ENCODE measurements at regions not wholly inside any gene's neighbourhood (a gene's known extent, or its start where the extent isn't known, plus 50 kb on each side); places are given as distances from the start of the nearest gene placed in this dataset.
"Not testable (repeated sequence)": the region's sequence is repeated elsewhere in the genome, so short reads cannot be mapped to it uniquely, and the experiment has no call there.

GRCh38 chr6:121885399-121886152 lies 450.1 kb downstream of the GJA1 start:
- Histone ChIP-seq H3K27ac (no peak overlapping the region), H3K4me3 (no peak overlapping the region), H3K36me3 (no peaks in the 10 kb centered on the region), H3K4me1 (peaks cover 0 to 9% of the 10 kb centered on the region in 2 donors), H3K27me3 (no peaks in the 10 kb centered on the region), H3K9me3 (no peaks in the 10 kb centered on the region)
- intact Hi-C loops (cut with DNase I) = no loop called here
- DNase-seq (ENCODE audit: low spot score in 2 of 2) = no peak
- TF ChIP-seq CTCF (IDR thresholded peaks at IDR 0.05) = no peak

- intact Hi-C loops (cut with DNase I) = no loop called here
- TF ChIP-seq CTCF (IDR thresholded peaks at IDR 0.05) = no peak
- Histone ChIP-seq H3K4me3 (no peak overlapping the region), H3K27me3 (no peaks in the 10 kb centered on the region), H3K27ac (no peak overlapping the region), H3K4me1 (peaks cover 0 to 9% of the 10 kb centered on the region in 2 donors), H3K36me3 (no peaks in the 10 kb centered on the region), H3K9me3 (no peaks in the 10 kb centered on the region)
- DNase-seq (ENCODE audit: low spot score in 2 of 2) = no peak
These were observed 450.9 kb downstream of the GJA1 start for GRCh38 chr6:121886223-121886830.

GRCh38 chr6:121887724-121888123 lies 452.3 kb downstream of the GJA1 start:
- Histone ChIP-seq H3K4me3 (no peak overlapping the region), H3K27me3 (no peaks in the 10 kb centered on the region), H3K9me3 (no peaks in the 10 kb centered on the region), H3K27ac (no peak overlapping the region), H3K36me3 (no peaks in the 10 kb centered on the region), H3K4me1 (peaks cover 0 to 3% of the 10 kb centered on the region in 2 donors)
- intact Hi-C loops (cut with DNase I) = no loop called here
- no peak for TF ChIP-seq CTCF (IDR thresholded peaks at IDR 0.05)
- DNase-seq (ENCODE audit: low spot score in 2 of 2) = no peak

GRCh38 chr6:121890307-121890910 lies 455.0 kb downstream of the GJA1 start:
- no peak for TF ChIP-seq CTCF (IDR thresholded peaks at IDR 0.05)

GRCh38 chr6:121895731-121896130 lies 460.3 kb downstream of the GJA1 start:
- DNase-seq (ENCODE audit: low spot score in 2 of 2); intact Hi-C loops (cut with DNase I); H3K4me3 ChIP-seq; H3K27ac ChIP-seq; H3K36me3 ChIP-seq; H3K27me3 ChIP-seq; H3K9me3 ChIP-seq; H3K4me1 ChIP-seq: not testable (repeated sequence)

More at GRCh38 chr6:121890307-121890910, 455.0 kb downstream of the GJA1 start:
- no peaks in the 10 kb centered on the region for H3K4me1 ChIP-seq
- H3K9me3 ChIP-seq = no peaks in the 10 kb centered on the region
- no peak overlapping the region for H3K4me3 ChIP-seq
- H3K36me3 ChIP-seq = no peaks in the 10 kb centered on the region
- H3K27ac ChIP-seq = no peak overlapping the region
- H3K27me3 ChIP-seq = no peaks in the 10 kb centered on the region
- DNase-seq (ENCODE audit: low spot score in 2 of 2) = no peak
- intact Hi-C loops (cut with DNase I) = no loop called here

- intact Hi-C loops (cut with DNase I) = no loop called here
- no peaks in the 10 kb centered on the region for H3K9me3 ChIP-seq
- H3K27ac ChIP-seq = no peak overlapping the region
- H3K36me3 ChIP-seq = no peaks in the 10 kb centered on the region
- H3K27me3 ChIP-seq = no peaks in the 10 kb centered on the region
- TF ChIP-seq CTCF (IDR thresholded peaks at IDR 0.05) = no peak
- no peak overlapping the region for H3K4me3 ChIP-seq
- H3K4me1 ChIP-seq = no peaks in the 10 kb centered on the region
- DNase-seq (ENCODE audit: low spot score in 2 of 2) = no peak
These were observed 460.9 kb downstream of the GJA1 start for GRCh38 chr6:121896363-121896762.

Data from ascending aorta (tissue), 2 donors.